ENCODE measurements at regions not wholly inside any gene's neighbourhood (a gene's known extent, or its start where the extent isn't known, plus 50 kb on each side); places are given as distances from the start of the nearest gene placed in this dataset.
"Not testable (repeated sequence)": the region's sequence is repeated elsewhere in the genome, so short reads cannot be mapped to it uniquely, and the experiment has no call there.

DNA sequence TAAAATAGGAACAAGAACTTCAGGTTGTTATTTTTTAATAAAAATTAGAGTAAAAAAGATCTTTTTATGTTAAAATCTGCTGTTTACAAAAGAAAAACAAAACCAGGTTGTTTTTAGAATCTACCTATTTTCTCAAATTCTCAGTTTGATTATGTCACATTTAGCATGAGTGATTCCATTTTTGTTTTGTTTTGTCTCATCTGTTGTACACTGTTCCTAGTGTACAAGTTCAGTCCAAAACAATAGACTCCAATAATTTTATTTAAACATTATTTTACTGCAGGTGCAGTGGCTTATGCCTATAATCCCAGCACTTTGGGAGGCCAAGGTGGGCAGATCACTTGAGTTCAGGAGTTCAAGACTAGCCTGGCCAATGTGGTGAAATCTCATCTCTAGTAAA is 2142.7 kb downstream of the TP53TG3F start:
- BruUV-seq (replicated peaks): no TSS peak
- H3K27me3 ChIP-seq (ENCODE audit: insufficient read depth, low read length): no peaks in the 10 kb centered on the region
- H3K36me3 ChIP-seq (ENCODE audit: control insufficient read depth in 1 of 2, insufficient read depth in 2 of 2, low read length in 2 of 2): no peaks in the 10 kb centered on the region
- H4K20me1 ChIP-seq (ENCODE audit: insufficient read depth): no peaks in the 10 kb centered on the region
- H2AFZ ChIP-seq (ENCODE audit: low read depth, low read length, poor library complexity, severe bottlenecking): no peak overlapping the region
- no peak overlapping the region for H3K4me3 ChIP-seq (replicated peaks in 1 of 2; ENCODE audit: low read depth in 1 of 2, low read length in 2 of 2)
- no peaks in the 10 kb centered on the region for H3K79me2 ChIP-seq (ENCODE audit: insufficient read depth, low read length)
- no peak overlapping the region for H3K27ac ChIP-seq (ENCODE audit: low read depth, low read length)
- DNase-seq (ENCODE audit: low read depth, low spot score) (no peak), ATAC-seq (no peak)
- RAD21 ChIA-PET (ENCODE audit: low non-redundant PET in 1 of 2, low total read pairs in 2 of 2, uncharacterized antibody in 2 of 2, unreplicated experiment in 2 of 2): no interaction called here
- intact Hi-C loops (cut with micrococcal nuclease): loop anchor here (10.0 kb wide), 1 partner anchor 163 kb away; no protein-coding TSS in a partner anchor
- no peak overlapping the region for H3K4me2 ChIP-seq (ENCODE audit: low read length)
- no peaks in the 10 kb centered on the region for H3K9me3 ChIP-seq (ENCODE audit: control insufficient read depth in 1 of 2, insufficient read depth in 1 of 2, low read depth in 1 of 2, low read length in 2 of 2)
- TF ChIP-seq POLR2A (IDR thresholded peaks at IDR 0.05; ENCODE audit: borderline replicate concordance, extremely low read depth, insufficient read depth, insufficient read length) (no peak), SP1 (IDR thresholded peaks at IDR 0.05; ENCODE audit: low read depth) (no peak), SIN3A (IDR thresholded peaks at IDR 0.05; ENCODE audit: low read depth) (no peak), TCF7L2 (IDR thresholded peaks at IDR 0.05; ENCODE audit: borderline replicate concordance, extremely low read depth, insufficient read depth, insufficient read length) (no peak), FOSL1 (IDR thresholded peaks at IDR 0.05; ENCODE audit: low read depth) (no peak), JUND (IDR thresholded peaks at IDR 0.05) (no peak), ZBTB33 (IDR thresholded peaks at IDR 0.05; ENCODE audit: extremely low read depth, insufficient replicate concordance, low read length) (no peak), ELF1 (IDR thresholded peaks at IDR 0.05; ENCODE audit: borderline replicate concordance, low read depth) (no peak), POLR2AphosphoS5 (IDR thresholded peaks at IDR 0.05; ENCODE audit: low read depth, low read length) (no peak), CEBPB (IDR thresholded peaks at IDR 0.05; ENCODE audit: low read depth) (no peak), RAD21 (IDR thresholded peaks at IDR 0.05; ENCODE audit: low read depth) (no peak), ZNF274 (IDR thresholded peaks at IDR 0.05; ENCODE audit: low read depth, low read length) (no peak), CTCF (IDR thresholded peaks at IDR 0.05 in 2 of 3, conservative IDR thresholded peaks at IDR 0.05 in 1 of 3; ENCODE audit: borderline replicate concordance in 1 of 3, insufficient read depth in 1 of 3, low read depth in 2 of 3, low read length in 2 of 3) (no peak), ATF3 (IDR thresholded peaks at IDR 0.05) (no peak), CBX3 (IDR thresholded peaks at IDR 0.05; ENCODE audit: low read depth) (no peak), EGR1 (IDR thresholded peaks at IDR 0.05; ENCODE audit: low read depth) (no peak), YY1 (IDR thresholded peaks at IDR 0.05; ENCODE audit: extremely low read depth, insufficient replicate concordance, low read depth, low read length) (no peak), EZH2 (IDR thresholded peaks at IDR 0.05) (no peak), EZH2phosphoT487 (IDR thresholded peaks at IDR 0.05; ENCODE audit: borderline replicate concordance) (no peak), ZFX (IDR thresholded peaks at IDR 0.05) (no peak)
- POLR2A ChIA-PET: no interaction called here
- H3K9me2 ChIP-seq (ENCODE audit: insufficient read depth): no peaks in the 10 kb centered on the region
- H3K9ac ChIP-seq (ENCODE audit: low read length): no peak overlapping the region
- CTCF ChIA-PET: no interaction called here
- H3K4me1 ChIP-seq (ENCODE audit: control insufficient read depth in 1 of 2, insufficient read depth in 2 of 2, low read length in 2 of 2): peaks cover 7 to 19% of the 10 kb centered on the region in 2 experiments

GRCh38 chr16:35603371-35603770 is 2144.0 kb downstream of the TP53TG3F start:
- H3K9ac ChIP-seq (ENCODE audit: low read length); H3K4me2 ChIP-seq (ENCODE audit: low read length); H2AFZ ChIP-seq (ENCODE audit: low read depth, low read length, poor library complexity, severe bottlenecking); CTCF ChIA-PET; H3K4me3 ChIP-seq (replicated peaks in 1 of 2; ENCODE audit: low read depth in 1 of 2, low read length in 2 of 2); H3K27me3 ChIP-seq (ENCODE audit: insufficient read depth, low read length); H3K9me2 ChIP-seq (ENCODE audit: insufficient read depth); ATAC-seq; H4K20me1 ChIP-seq (ENCODE audit: insufficient read depth); DNase-seq (ENCODE audit: low read depth, low spot score); BruUV-seq (replicated peaks); RAD21 ChIA-PET (ENCODE audit: low non-redundant PET in 1 of 2, low total read pairs in 2 of 2, uncharacterized antibody in 2 of 2, unreplicated experiment in 2 of 2); POLR2A ChIA-PET; H3K79me2 ChIP-seq (ENCODE audit: insufficient read depth, low read length); H3K36me3 ChIP-seq (ENCODE audit: control insufficient read depth in 1 of 2, insufficient read depth in 2 of 2, low read length in 2 of 2); H3K27ac ChIP-seq (ENCODE audit: low read depth, low read length); H3K9me3 ChIP-seq (ENCODE audit: control insufficient read depth in 1 of 2, insufficient read depth in 1 of 2, low read depth in 1 of 2, low read length in 2 of 2): not testable (repeated sequence)
- peaks cover 7 to 17% of the 10 kb centered on the region in 2 experiments for H3K4me1 ChIP-seq (ENCODE audit: control insufficient read depth in 1 of 2, insufficient read depth in 2 of 2, low read length in 2 of 2)
- intact Hi-C loops (cut with micrococcal nuclease): loop anchor here (10.0 kb wide), 1 partner anchor 161 kb away; no protein-coding TSS in a partner anchor

Measured in HCT116 (cell line).